ENCODE measurements at regions not wholly inside any gene's neighbourhood (a gene's known extent, or its start where the extent isn't known, plus 50 kb on each side); places are given as distances from the start of the nearest gene placed in this dataset.

DNA sequence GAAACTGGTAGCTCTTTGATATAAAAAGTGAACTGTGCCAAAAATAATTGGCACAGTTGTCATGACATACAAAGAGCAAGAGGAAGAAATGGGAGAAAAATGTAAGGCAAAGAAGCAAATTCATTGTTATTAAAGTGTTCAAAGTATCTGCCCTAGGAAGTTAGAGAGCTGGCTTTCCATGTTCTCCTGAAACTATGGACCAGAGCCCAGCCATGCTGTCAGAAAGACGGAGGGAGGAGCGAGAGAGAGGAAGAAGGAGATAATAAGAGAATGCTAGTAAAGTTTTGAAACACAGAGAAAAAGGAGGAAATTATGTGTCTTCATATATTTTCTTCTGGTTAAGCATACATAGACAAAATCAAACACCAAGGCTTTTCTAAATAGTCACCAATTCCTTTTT is 78.1 kb upstream of the PELI2 start:
- Histone ChIP-seq H3K9me3 (no peaks in the 10 kb centered on the region), H3K4me3 (no peak overlapping the region), H3K27me3 (no peaks in the 10 kb centered on the region), H3K36me3 (no peaks in the 10 kb centered on the region), H3K4me1 (no peaks in the 10 kb centered on the region), H3K27ac (no peak overlapping the region)
- DNase-seq (ENCODE audit: low spot score in 2 of 2), result no peak
- TF ChIP-seq POLR2AphosphoS5 (IDR thresholded peaks at IDR 0.05), result no peak
- TF ChIP-seq POLR2A (IDR thresholded peaks at IDR 0.05), result no peak
- TF ChIP-seq EP300 (IDR thresholded peaks at IDR 0.05), result no peak
- WGBS, result 33% methylated on average over 2 of the region's 2 CpGs

DNA sequence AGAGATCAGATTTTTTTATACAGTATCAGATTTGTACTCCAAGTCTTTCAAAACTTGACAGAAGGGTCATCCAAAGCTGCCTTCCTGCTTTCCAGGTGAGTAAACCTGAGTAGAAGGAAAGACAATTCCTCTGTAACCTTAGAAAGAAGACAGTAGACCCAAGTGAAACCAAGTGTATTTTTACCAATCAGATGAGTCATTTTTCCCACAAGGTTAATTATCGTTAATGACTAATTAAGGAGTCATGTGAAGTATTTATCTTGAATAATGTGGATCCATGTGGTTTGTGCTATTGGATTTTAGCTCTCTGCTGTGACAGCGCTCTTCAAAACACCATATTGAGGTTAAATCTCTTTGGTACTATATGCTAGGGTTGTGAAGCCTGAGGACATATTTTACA is 74.0 kb upstream of the PELI2 start:
- Histone ChIP-seq H3K27ac (no peak overlapping the region), H3K27me3 (no peaks in the 10 kb centered on the region), H3K4me1 (no peaks in the 10 kb centered on the region), H3K36me3 (no peaks in the 10 kb centered on the region), H3K4me3 (no peak overlapping the region), H3K9me3 (no peaks in the 10 kb centered on the region)
- no peak for TF ChIP-seq POLR2A (IDR thresholded peaks at IDR 0.05)
- no peak for TF ChIP-seq POLR2AphosphoS5 (IDR thresholded peaks at IDR 0.05)
- TF ChIP-seq EP300 (IDR thresholded peaks at IDR 0.05), result no peak
- TF ChIP-seq, protein P1, sequence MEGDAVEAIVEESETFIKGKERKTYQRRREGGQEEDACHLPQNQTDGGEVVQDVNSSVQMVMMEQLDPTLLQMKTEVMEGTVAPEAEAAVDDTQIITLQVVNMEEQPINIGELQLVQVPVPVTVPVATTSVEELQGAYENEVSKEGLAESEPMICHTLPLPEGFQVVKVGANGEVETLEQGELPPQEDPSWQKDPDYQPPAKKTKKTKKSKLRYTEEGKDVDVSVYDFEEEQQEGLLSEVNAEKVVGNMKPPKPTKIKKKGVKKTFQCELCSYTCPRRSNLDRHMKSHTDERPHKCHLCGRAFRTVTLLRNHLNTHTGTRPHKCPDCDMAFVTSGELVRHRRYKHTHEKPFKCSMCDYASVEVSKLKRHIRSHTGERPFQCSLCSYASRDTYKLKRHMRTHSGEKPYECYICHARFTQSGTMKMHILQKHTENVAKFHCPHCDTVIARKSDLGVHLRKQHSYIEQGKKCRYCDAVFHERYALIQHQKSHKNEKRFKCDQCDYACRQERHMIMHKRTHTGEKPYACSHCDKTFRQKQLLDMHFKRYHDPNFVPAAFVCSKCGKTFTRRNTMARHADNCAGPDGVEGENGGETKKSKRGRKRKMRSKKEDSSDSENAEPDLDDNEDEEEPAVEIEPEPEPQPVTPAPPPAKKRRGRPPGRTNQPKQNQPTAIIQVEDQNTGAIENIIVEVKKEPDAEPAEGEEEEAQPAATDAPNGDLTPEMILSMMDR (IDR thresholded peaks at IDR 0.05), result no peak
- WGBS, result 72% methylated on average over 2 of the region's 2 CpGs
- no peak for DNase-seq (ENCODE audit: low spot score in 2 of 2)

DNA sequence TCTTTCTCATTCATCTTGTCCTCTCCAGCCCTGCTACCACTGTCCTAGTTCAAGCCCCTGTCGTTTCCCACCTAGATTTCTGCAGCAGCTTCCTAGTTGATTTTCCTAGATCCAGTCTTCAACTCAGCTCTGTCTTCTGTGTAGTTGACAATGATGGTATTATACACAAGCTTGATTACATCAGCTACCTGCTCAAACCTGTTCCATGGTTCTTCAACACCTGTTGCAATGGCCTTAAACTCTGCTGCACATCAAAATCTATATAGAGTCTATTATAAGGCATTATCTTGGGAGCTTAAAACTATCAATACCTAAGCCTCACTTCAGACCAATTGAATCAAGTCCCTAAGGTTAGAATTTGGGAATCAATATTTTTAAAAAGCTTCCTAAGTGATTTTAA is 71.7 kb upstream of the PELI2 start:
- no peak for DNase-seq (ENCODE audit: low spot score in 2 of 2)
- WGBS, result 78% methylated on average over 1 of the region's 1 CpG
- Histone ChIP-seq H3K4me3 (no peak overlapping the region), H3K4me1 (no peaks in the 10 kb centered on the region), H3K27me3 (no peaks in the 10 kb centered on the region), H3K36me3 (no peaks in the 10 kb centered on the region), H3K27ac (no peak overlapping the region), H3K9me3 (no peaks in the 10 kb centered on the region)
- no peak for TF ChIP-seq POLR2AphosphoS5 (IDR thresholded peaks at IDR 0.05)

DNA sequence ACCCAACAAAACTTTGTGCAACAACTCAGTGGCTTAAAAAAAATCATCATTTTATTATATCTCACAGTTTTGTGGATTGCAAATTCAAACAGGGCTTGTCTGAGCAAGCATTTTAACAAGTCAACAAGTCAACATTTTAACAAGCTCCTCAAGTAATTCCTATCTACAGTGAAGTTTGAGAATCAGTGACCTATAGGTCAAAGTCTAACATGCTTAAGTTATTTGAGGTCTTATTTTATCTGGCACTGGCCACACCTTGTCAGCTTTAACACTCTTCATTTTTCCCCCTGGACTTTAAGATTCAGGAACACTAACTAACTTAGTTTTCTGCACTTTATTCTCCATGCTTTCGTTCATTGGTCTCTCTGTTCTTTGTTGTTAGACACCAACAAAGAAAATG is 71.2 kb upstream of the PELI2 start:
- Histone ChIP-seq H3K27me3 (no peaks in the 10 kb centered on the region), H3K4me3 (no peak overlapping the region), H3K27ac (no peak overlapping the region), H3K36me3 (no peaks in the 10 kb centered on the region), H3K9me3 (no peaks in the 10 kb centered on the region), H3K4me1 (no peaks in the 10 kb centered on the region)
- DNase-seq (ENCODE audit: low spot score in 2 of 2), result no peak
- 95% methylated on average over 1 of the region's 1 CpG for WGBS
- TF ChIP-seq POLR2AphosphoS5 (IDR thresholded peaks at IDR 0.05) (no peak), EP300 (IDR thresholded peaks at IDR 0.05) (no peak)

DNA sequence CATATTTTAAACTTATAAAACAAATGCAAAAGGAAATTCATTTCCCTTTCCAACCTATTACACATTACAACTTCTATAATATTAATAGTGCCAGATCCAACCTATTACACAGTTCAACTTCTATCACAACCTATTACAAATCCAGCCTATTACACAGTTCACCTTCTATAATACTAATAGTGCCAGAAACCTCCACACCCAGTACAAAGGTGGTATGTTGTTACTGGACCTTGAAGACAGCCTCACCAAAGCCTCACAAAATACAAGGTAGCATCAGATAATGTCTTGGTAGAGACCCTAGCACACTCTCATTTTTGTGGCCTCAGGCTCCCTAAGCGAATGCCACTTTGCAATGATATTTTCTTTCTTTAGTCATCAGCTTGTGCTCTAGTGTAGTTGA is 68.7 kb upstream of the PELI2 start:
- Histone ChIP-seq H3K4me1 (no peaks in the 10 kb centered on the region), H3K27ac (no peak overlapping the region), H3K9me3 (no peaks in the 10 kb centered on the region), H3K4me3 (no peak overlapping the region), H3K36me3 (no peaks in the 10 kb centered on the region), H3K27me3 (no peaks in the 10 kb centered on the region)
- WGBS, result 95% methylated on average over 1 of the region's 1 CpG
- TF ChIP-seq EP300 (IDR thresholded peaks at IDR 0.05), result no peak
- TF ChIP-seq POLR2A (IDR thresholded peaks at IDR 0.05), result no peak
- TF ChIP-seq POLR2AphosphoS5 (IDR thresholded peaks at IDR 0.05), result no peak
- TF ChIP-seq, protein P1 (IDR thresholded peaks at IDR 0.05), result no peak
- no peak for DNase-seq (ENCODE audit: low spot score in 2 of 2)

DNA sequence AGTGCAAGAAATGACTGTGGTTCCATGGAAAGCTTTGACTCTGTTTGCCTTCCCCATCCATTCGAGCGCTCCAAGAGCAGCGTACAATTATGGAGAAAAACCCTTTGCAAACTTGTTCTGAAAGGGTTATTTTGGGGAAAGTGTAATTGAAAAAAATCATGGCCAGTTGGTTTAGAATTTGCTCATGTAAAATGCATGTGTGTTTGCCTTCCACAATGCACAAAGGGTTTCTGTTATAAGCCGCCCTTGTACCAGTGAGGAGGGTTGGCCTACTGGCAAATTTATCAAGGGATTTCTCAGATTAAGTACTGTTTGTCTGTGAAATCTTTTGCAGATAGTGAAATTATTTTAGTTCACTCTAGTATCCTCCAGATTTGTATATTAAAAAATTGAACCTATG is 62.7 kb upstream of the PELI2 start:
- H3K4me3 ChIP-seq, result no peak overlapping the region
- no peaks in the 10 kb centered on the region for H3K9me3 ChIP-seq
- H3K27me3 ChIP-seq, result no peaks in the 10 kb centered on the region
- DNase-seq (ENCODE audit: low spot score in 2 of 2), result no peak
- no peaks in the 10 kb centered on the region for H3K36me3 ChIP-seq
- H3K27ac ChIP-seq, result no peak overlapping the region
- H3K4me1 ChIP-seq, result peaks cover 3% of the 10 kb centered on the region
- 70% methylated on average over 4 of the region's 4 CpGs for WGBS
- TF ChIP-seq POLR2A (IDR thresholded peaks at IDR 0.05), result no peak
- no peak for TF ChIP-seq EP300 (IDR thresholded peaks at IDR 0.05)
- TF ChIP-seq, protein P1 (IDR thresholded peaks at IDR 0.05), result no peak
- TF ChIP-seq POLR2AphosphoS5 (IDR thresholded peaks at IDR 0.05), result no peak

DNA sequence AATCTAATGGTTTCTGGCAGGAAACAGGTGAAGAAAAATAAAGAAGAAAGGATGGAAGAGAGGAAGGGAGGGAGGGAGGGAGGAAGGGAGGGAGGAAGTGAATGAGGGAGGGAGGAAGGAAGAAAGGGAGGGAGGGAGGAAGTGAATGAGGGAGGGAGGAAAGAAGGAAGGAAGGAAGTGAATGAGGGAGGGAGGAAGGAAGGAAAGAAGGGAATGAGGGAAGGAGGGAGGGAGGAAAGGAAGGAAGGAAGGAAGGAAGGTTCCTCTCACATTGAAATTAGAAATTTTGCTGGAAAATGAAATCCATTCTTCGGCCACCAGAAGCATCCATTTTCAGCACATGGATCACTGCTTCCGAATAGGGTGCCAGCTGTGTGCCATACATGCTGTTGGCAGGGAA is 62.2 kb upstream of the PELI2 start:
- H3K27ac ChIP-seq, result no peak overlapping the region
- no peaks in the 10 kb centered on the region for H3K9me3 ChIP-seq
- no peaks in the 10 kb centered on the region for H3K27me3 ChIP-seq
- WGBS, result 48% methylated on average over 2 of the region's 2 CpGs
- H3K4me1 ChIP-seq, result peaks cover 3% of the 10 kb centered on the region
- no peak overlapping the region for H3K4me3 ChIP-seq
- H3K36me3 ChIP-seq, result no peaks in the 10 kb centered on the region
- DNase-seq (ENCODE audit: low spot score in 2 of 2), result no peak
- no peak for TF ChIP-seq POLR2AphosphoS5 (IDR thresholded peaks at IDR 0.05)
- no peak for TF ChIP-seq POLR2A (IDR thresholded peaks at IDR 0.05)
- TF ChIP-seq EP300 (IDR thresholded peaks at IDR 0.05), result no peak
- TF ChIP-seq, protein P1 (IDR thresholded peaks at IDR 0.05), result no peak
